SK-N-SH treated with all-trans-retinoic acid at 6 μM for 48 hours (cell line): ENCODE measurements at regions not wholly inside any gene's neighbourhood (a gene's known extent, or its start where the extent isn't known, plus 50 kb on each side); places are given as distances from the start of the nearest gene placed in this dataset.

Experiments used
- ATAC-seq: fragments of 200-7000 bp; cut with Tn5 transposase; 3 replicates; pipeline ENCODE4 v1.9.1; 2020; ENCODE audit warnings: mild to moderate bottlenecking, moderate library complexity
- ARNTL ChIP-seq: fragments of 450-650 bp; formaldehyde crosslinking; IDR thresholded peaks from 2 replicates; pipeline ENCODE4 v1.5.0; 2020; ENCODE audit warnings: low read depth, mild to moderate bottlenecking, moderate library complexity, borderline replicate concordance
- BACH2 ChIP-seq: fragments of 250-450 bp; sonication (Bioruptor Pico); IDR thresholded peaks from 2 replicates; pipeline ENCODE4 v1.9.0; 2021; ENCODE audit warnings: mild to moderate bottlenecking, borderline replicate concordance
- CSDC2 ChIP-seq: fragments of 250-450 bp; sonication (Bioruptor Pico); IDR thresholded peaks from 2 replicates; pipeline ENCODE4 v1.5.0; 2020; ENCODE audit warnings: mild to moderate bottlenecking, moderate library complexity
- ESRRG ChIP-seq: fragments of 250-450 bp; sonication (Bioruptor Pico); IDR thresholded peaks from 2 replicates; pipeline ENCODE4 v1.6.1; 2021; ENCODE audit warnings: mild to moderate bottlenecking
- GLIS3 ChIP-seq: fragments of 250-450 bp; sonication (Bioruptor Pico); IDR thresholded peaks from 2 replicates; pipeline ENCODE4 v1.5.0; 2020; ENCODE audit warnings: mild to moderate bottlenecking, moderate library complexity
- ISL1 ChIP-seq: fragments of 250-450 bp; sonication (Bioruptor Pico); IDR thresholded peaks from 2 replicates; pipeline ENCODE4 v2.1.2; 2022; ENCODE audit warnings: mild to moderate bottlenecking, moderate library complexity
- OSR1 ChIP-seq: fragments of 250-450 bp; sonication (Bioruptor Pico); IDR thresholded peaks from 2 replicates; pipeline ENCODE4 v1.8.0; 2022; ENCODE audit warnings: moderate library complexity, mild to moderate bottlenecking, inconsistent platforms
- PPARA ChIP-seq: fragments of 250-450 bp; sonication (Bioruptor Pico); IDR thresholded peaks from 2 replicates; pipeline ENCODE4 v1.5.0; 2020; ENCODE audit warnings: mild to moderate bottlenecking, borderline replicate concordance
- RARB ChIP-seq: fragments of 250-450 bp; sonication (Bioruptor Pico); IDR thresholded peaks from 2 replicates; pipeline ENCODE4 v1.8.0; 2021; ENCODE audit warnings: mild to moderate bottlenecking, moderate library complexity
- SNAI2 ChIP-seq: fragments of 250-450 bp; sonication (Bioruptor Pico); IDR thresholded peaks from 2 replicates; pipeline ENCODE4 v1.5.0; 2020; ENCODE audit warnings: mild to moderate bottlenecking, moderate library complexity
- TCF4 ChIP-seq: fragments of 250-450 bp; sonication (Bioruptor Pico); IDR thresholded peaks from 2 replicates; pipeline ENCODE4 v1.8.0; 2021; ENCODE audit warnings: mild to moderate bottlenecking, moderate library complexity, borderline replicate concordance
- ZC3H10 ChIP-seq: fragments of 250-450 bp; sonication (Bioruptor Pico); IDR thresholded peaks from 2 replicates; pipeline ENCODE4 v1.5.1; 2021; ENCODE audit warnings: mild to moderate bottlenecking, moderate library complexity
- ZFP3 ChIP-seq: fragments of 250-450 bp; sonication (Bioruptor Pico); IDR thresholded peaks from 2 replicates; pipeline ENCODE4 v1.5.0; 2020; ENCODE audit warnings: mild to moderate bottlenecking, moderate library complexity
- ZFP30 ChIP-seq: fragments of 450-650 bp; formaldehyde crosslinking; IDR thresholded peaks from 2 replicates; pipeline ENCODE4 v1.5.0; 2022; ENCODE audit warnings: mild to moderate bottlenecking, moderate library complexity
- ZNF565 ChIP-seq: fragments of 450-650 bp; formaldehyde crosslinking; conservative IDR thresholded peaks from 2 replicates; pipeline ENCODE4 v1.5.0; 2020; ENCODE audit warnings: low read depth, mild to moderate bottlenecking, moderate library complexity
- ZNF70 ChIP-seq: fragments of 450-650 bp; formaldehyde crosslinking; IDR thresholded peaks from 2 replicates; pipeline ENCODE4 v1.5.0; 2020; ENCODE audit warnings: mild to moderate bottlenecking, moderate library complexity
- ZNF8 ChIP-seq: fragments of 450-650 bp; formaldehyde crosslinking; IDR thresholded peaks from 2 replicates; pipeline ENCODE4 v1.5.0; 2020; ENCODE audit warnings: mild to moderate bottlenecking, moderate library complexity
- TF ChIP-seq, protein P1 (sequence below): fragments of 250-450 bp; sonication (Bioruptor Pico); IDR thresholded peaks from 2 replicates; pipeline ENCODE4 v1.5.0; 2020; ENCODE audit warnings: mild to moderate bottlenecking, moderate library complexity
- TF ChIP-seq, protein P2 (sequence below): fragments of 250-450 bp; sonication (Bioruptor Pico); IDR thresholded peaks from 2 replicates; pipeline ENCODE4 v1.5.1; 2020; ENCODE audit warnings: low read depth, mild to moderate bottlenecking, moderate library complexity
- TF ChIP-seq, protein P3 (sequence below): fragments of 250-450 bp; sonication (Bioruptor Pico); IDR thresholded peaks from 2 replicates; pipeline ENCODE4 v1.8.0; 2020; ENCODE audit warnings: mild to moderate bottlenecking, moderate library complexity, borderline replicate concordance
- TF ChIP-seq, protein P4 (sequence below): fragments of 250-450 bp; sonication (Bioruptor Pico); IDR thresholded peaks from 2 replicates; pipeline ENCODE4 v1.8.0; 2021; ENCODE audit warnings: low read depth, mild to moderate bottlenecking, moderate library complexity, borderline replicate concordance
- TF ChIP-seq, protein P5 (sequence below): fragments of 250-450 bp; sonication (Bioruptor Pico); IDR thresholded peaks from 2 replicates; pipeline ENCODE4 v1.5.1; 2021; ENCODE audit warnings: mild to moderate bottlenecking, moderate library complexity

DNA sequence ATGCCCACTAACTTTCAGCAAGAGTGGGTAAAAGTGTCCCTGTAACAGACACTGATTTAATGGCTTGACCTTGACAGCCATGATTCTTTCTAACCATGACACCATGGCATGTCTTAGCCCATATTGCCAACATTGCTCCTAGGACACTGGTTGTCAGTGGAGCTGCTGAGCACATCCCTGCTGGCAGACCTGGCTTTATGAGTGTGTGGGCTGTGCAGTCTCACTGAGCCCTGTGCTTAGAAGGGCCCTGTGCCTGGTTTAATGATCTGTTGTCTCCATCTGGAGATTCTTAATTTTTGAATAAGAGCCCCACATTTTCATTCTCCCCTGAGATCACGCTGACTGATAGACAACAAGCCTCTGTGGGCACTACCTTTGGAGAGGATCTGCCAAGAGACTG is 243.1 kb upstream of the KIAA1217 start:
- TF ChIP-seq, protein P1, sequence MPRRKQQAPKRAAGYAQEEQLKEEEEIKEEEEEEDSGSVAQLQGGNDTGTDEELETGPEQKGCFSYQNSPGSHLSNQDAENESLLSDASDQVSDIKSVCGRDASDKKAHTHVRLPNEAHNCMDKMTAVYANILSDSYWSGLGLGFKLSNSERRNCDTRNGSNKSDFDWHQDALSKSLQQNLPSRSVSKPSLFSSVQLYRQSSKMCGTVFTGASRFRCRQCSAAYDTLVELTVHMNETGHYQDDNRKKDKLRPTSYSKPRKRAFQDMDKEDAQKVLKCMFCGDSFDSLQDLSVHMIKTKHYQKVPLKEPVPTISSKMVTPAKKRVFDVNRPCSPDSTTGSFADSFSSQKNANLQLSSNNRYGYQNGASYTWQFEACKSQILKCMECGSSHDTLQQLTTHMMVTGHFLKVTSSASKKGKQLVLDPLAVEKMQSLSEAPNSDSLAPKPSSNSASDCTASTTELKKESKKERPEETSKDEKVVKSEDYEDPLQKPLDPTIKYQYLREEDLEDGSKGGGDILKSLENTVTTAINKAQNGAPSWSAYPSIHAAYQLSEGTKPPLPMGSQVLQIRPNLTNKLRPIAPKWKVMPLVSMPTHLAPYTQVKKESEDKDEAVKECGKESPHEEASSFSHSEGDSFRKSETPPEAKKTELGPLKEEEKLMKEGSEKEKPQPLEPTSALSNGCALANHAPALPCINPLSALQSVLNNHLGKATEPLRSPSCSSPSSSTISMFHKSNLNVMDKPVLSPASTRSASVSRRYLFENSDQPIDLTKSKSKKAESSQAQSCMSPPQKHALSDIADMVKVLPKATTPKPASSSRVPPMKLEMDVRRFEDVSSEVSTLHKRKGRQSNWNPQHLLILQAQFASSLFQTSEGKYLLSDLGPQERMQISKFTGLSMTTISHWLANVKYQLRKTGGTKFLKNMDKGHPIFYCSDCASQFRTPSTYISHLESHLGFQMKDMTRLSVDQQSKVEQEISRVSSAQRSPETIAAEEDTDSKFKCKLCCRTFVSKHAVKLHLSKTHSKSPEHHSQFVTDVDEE, result no peak
- TF ChIP-seq BACH2 (CRISPR knock-in tag), result no peak
- no peak for TF ChIP-seq ARNTL (CRISPR knock-in tag)
- TF ChIP-seq ZNF70, result no peak
- no peak for TF ChIP-seq ZC3H10 (CRISPR knock-in tag)
- TF ChIP-seq SNAI2 (CRISPR knock-in tag), result no peak
- TF ChIP-seq TCF4 (CRISPR knock-in tag), result no peak
- TF ChIP-seq ZFP3 (CRISPR knock-in tag), result no peak
- no peak for TF ChIP-seq ISL1 (CRISPR knock-in tag)
- TF ChIP-seq, protein P2, sequence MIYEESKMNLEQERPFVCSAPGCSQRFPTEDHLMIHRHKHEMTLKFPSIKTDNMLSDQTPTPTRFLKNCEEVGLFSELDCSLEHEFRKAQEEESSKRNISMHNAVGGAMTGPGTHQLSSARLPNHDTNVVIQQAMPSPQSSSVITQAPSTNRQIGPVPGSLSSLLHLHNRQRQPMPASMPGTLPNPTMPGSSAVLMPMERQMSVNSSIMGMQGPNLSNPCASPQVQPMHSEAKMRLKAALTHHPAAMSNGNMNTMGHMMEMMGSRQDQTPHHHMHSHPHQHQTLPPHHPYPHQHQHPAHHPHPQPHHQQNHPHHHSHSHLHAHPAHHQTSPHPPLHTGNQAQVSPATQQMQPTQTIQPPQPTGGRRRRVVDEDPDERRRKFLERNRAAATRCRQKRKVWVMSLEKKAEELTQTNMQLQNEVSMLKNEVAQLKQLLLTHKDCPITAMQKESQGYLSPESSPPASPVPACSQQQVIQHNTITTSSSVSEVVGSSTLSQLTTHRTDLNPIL (CRISPR knock-in tag), result no peak
- no peak for TF ChIP-seq ZFP30 (CRISPR knock-in tag)
- TF ChIP-seq CSDC2 (CRISPR knock-in tag), result no peak
- TF ChIP-seq, protein P3, sequence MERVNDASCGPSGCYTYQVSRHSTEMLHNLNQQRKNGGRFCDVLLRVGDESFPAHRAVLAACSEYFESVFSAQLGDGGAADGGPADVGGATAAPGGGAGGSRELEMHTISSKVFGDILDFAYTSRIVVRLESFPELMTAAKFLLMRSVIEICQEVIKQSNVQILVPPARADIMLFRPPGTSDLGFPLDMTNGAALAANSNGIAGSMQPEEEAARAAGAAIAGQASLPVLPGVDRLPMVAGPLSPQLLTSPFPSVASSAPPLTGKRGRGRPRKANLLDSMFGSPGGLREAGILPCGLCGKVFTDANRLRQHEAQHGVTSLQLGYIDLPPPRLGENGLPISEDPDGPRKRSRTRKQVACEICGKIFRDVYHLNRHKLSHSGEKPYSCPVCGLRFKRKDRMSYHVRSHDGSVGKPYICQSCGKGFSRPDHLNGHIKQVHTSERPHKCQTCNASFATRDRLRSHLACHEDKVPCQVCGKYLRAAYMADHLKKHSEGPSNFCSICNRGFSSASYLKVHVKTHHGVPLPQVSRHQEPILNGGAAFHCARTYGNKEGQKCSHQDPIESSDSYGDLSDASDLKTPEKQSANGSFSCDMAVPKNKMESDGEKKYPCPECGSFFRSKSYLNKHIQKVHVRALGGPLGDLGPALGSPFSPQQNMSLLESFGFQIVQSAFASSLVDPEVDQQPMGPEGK (CRISPR knock-in tag), result no peak
- no peak for TF ChIP-seq ZNF565 (CRISPR knock-in tag)
- no peak for TF ChIP-seq ZNF8 (CRISPR knock-in tag)
- no peak for ATAC-seq

DNA sequence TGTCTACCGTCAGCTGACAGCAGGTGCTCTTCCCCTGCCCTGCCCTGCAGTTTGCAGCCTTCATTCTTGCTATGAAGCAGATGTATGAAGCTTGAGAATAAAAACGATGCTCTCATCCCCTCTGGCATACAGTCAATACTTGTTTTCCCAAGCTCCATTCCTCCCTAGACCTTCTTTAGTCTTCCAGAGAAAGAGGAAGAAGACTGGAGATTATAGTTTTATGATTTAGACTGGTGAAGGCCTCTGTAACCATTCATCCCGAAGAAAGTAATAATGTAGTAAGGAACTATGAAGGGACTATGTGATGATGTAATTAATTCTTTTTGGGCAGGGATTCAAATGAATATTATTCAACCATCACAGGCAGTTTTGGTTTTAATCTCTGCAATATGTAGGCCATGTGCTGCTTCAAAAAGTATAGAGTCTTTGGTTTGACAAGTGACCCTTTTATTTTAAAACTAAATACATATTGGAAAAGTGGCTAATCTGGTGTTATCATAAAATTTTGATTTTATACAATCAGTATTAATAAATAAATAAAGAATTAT is 242.4 kb upstream of the KIAA1217 start:
- TF ChIP-seq, protein P2 (CRISPR knock-in tag), result no peak
- TF ChIP-seq, protein P4, sequence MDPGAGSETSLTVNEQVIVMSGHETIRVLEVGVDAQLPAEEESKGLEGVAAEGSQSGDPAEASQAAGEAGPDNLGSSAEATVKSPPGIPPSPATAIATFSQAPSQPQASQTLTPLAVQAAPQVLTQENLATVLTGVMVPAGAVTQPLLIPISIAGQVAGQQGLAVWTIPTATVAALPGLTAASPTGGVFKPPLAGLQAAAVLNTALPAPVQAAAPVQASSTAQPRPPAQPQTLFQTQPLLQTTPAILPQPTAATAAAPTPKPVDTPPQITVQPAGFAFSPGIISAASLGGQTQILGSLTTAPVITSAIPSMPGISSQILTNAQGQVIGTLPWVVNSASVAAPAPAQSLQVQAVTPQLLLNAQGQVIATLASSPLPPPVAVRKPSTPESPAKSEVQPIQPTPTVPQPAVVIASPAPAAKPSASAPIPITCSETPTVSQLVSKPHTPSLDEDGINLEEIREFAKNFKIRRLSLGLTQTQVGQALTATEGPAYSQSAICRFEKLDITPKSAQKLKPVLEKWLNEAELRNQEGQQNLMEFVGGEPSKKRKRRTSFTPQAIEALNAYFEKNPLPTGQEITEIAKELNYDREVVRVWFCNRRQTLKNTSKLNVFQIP (CRISPR knock-in tag), result no peak
- TF ChIP-seq SNAI2 (CRISPR knock-in tag), result no peak
- TF ChIP-seq, protein P5, sequence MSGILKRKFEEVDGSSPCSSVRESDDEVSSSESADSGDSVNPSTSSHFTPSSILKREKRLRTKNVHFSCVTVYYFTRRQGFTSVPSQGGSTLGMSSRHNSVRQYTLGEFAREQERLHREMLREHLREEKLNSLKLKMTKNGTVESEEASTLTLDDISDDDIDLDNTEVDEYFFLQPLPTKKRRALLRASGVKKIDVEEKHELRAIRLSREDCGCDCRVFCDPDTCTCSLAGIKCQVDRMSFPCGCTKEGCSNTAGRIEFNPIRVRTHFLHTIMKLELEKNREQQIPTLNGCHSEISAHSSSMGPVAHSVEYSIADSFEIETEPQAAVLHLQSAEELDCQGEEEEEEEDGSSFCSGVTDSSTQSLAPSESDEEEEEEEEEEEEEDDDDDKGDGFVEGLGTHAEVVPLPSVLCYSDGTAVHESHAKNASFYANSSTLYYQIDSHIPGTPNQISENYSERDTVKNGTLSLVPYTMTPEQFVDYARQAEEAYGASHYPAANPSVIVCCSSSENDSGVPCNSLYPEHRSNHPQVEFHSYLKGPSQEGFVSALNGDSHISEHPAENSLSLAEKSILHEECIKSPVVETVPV (CRISPR knock-in tag), result no peak
- TF ChIP-seq ESRRG (CRISPR knock-in tag), result no peak
- TF ChIP-seq, protein P3 (CRISPR knock-in tag), result no peak
- no peak for TF ChIP-seq ZFP3 (CRISPR knock-in tag)
- TF ChIP-seq ZNF565 (CRISPR knock-in tag), result no peak
- TF ChIP-seq OSR1 (CRISPR knock-in tag), result no peak
- TF ChIP-seq PPARA, result no peak
- no peak for TF ChIP-seq BACH2 (CRISPR knock-in tag)
- no peak for TF ChIP-seq ISL1 (CRISPR knock-in tag)
- TF ChIP-seq GLIS3 (CRISPR knock-in tag), result no peak
- TF ChIP-seq ZNF8 (CRISPR knock-in tag), result no peak
- TF ChIP-seq ZNF70, result no peak
- TF ChIP-seq RARB (CRISPR knock-in tag), result no peak
- TF ChIP-seq, protein P1, result no peak
- TF ChIP-seq ZFP30 (CRISPR knock-in tag), result no peak
- ATAC-seq, result no peak
